GM23338 (cell line): ENCODE measurements at regions not wholly inside any gene's neighbourhood (a gene's known extent, or its start where the extent isn't known, plus 50 kb on each side); places are given as distances from the start of the nearest gene placed in this dataset.

ENCODE experiments used
- ATAC-seq: fragments of 200-7000 bp; cut with Tn5 transposase; 3 replicates; pipeline ENCODE4 v1.9.1; 2020
- DNase-seq: peaks from one replicate; pipeline ENCODE4 v3.0.0-alpha.2; 2015; ENCODE audit warnings: low spot score
- H2AFZ ChIP-seq: fragments of 200-600 bp; sonication (generic); 2 replicates; pipeline ENCODE4 v1.8.0; 2016; ENCODE audit warnings: antibody characterized with exemption, mild to moderate bottlenecking, moderate library complexity
- H3F3A ChIP-seq: fragments of 200-600 bp; sonication (generic); replicated peaks from 2 replicates; pipeline ENCODE4 v1.8.0; 2017; ENCODE audit warnings: antibody characterized with exemption, mixed run types, low read depth
- H3K27ac ChIP-seq: fragments of 200-600 bp; sonication (generic); 2 replicates; pipeline ENCODE4 v1.6.1; 2016; ENCODE audit warnings: low read depth
- H3K27me3 ChIP-seq: fragments of 200-600 bp; sonication (generic); 2 replicates; pipeline ENCODE4 v1.8.0; 2016; ENCODE audit warnings: mild to moderate bottlenecking, mixed run types, moderate library complexity; ENCODE audit not compliant: insufficient read depth
- H3K36me3 ChIP-seq: fragments of 200-600 bp; sonication (generic); 2 replicates; pipeline ENCODE4 v1.8.0; 2016; ENCODE audit warnings: mild to moderate bottlenecking; ENCODE audit not compliant: insufficient read depth
- H3K4me1 ChIP-seq: fragments of 200-600 bp; sonication (generic); 2 replicates; pipeline ENCODE4 v1.8.0; 2016; ENCODE audit warnings: mild to moderate bottlenecking, moderate library complexity; ENCODE audit not compliant: insufficient read depth
- H3K4me2 ChIP-seq: fragments of 200-600 bp; sonication (generic); 2 replicates; pipeline ENCODE4 v1.7.1; 2017; ENCODE audit warnings: mixed run types
- H3K4me3 ChIP-seq: fragments of 200-600 bp; sonication (generic); 2 replicates; pipeline ENCODE4 v1.6.1; 2016; ENCODE audit warnings: mixed run types
- H3K79me2 ChIP-seq: fragments of 200-600 bp; sonication (generic); replicated peaks from 2 replicates; pipeline ENCODE4 v1.8.0; 2017; ENCODE audit warnings: mild to moderate bottlenecking; ENCODE audit not compliant: insufficient read depth
- H3K9me2 ChIP-seq: fragments of 200-600 bp; sonication (generic); 2 replicates; pipeline ENCODE4 v1.8.0; 2017; ENCODE audit not compliant: insufficient read depth
- H4K20me1 ChIP-seq: fragments of 200-600 bp; sonication (generic); replicated peaks from 2 replicates; pipeline ENCODE4 v1.8.0; 2017; ENCODE audit warnings: mild to moderate bottlenecking; ENCODE audit not compliant: insufficient read depth
- H3K27ac Mint-ChIP-seq: 2 replicates; pipeline ENCODE4 v1.8.0; 2020; ENCODE audit warnings: inconsistent platforms, mild to moderate bottlenecking, moderate library complexity, mixed read lengths
- H3K27me3 Mint-ChIP-seq: 3 replicates; pipeline ENCODE4 v1.8.0; 2022; ENCODE audit warnings: low read depth, mild to moderate bottlenecking, moderate library complexity, mixed read lengths, inconsistent platforms; ENCODE audit not compliant: insufficient read depth, poor library complexity
- H3K36me3 Mint-ChIP-seq: 3 replicates; pipeline ENCODE4 v1.8.0; 2021; ENCODE audit warnings: low read depth, mild to moderate bottlenecking, inconsistent platforms, moderate library complexity, mixed read lengths
- H3K4me1 Mint-ChIP-seq: 3 replicates; pipeline ENCODE4 v1.8.0; 2020; ENCODE audit warnings: mild to moderate bottlenecking, inconsistent platforms, mixed read lengths
- H3K4me3 Mint-ChIP-seq: 3 replicates; pipeline ENCODE4 v1.8.0; 2021; ENCODE audit warnings: moderate library complexity, mild to moderate bottlenecking, inconsistent platforms, mixed read lengths
- H3K9me3 Mint-ChIP-seq: 3 replicates; pipeline ENCODE4 v1.8.0; 2020; ENCODE audit warnings: moderate library complexity, mild to moderate bottlenecking, inconsistent platforms, mixed read lengths
- CREB1 ChIP-seq: fragments of 250-450 bp; sonication (Bioruptor Pico); IDR thresholded peaks from 2 replicates; pipeline ENCODE4 v1.5.0; 2020; ENCODE audit warnings: low read depth, mild to moderate bottlenecking, moderate library complexity
- EZH2 ChIP-seq: fragments of 200-600 bp; sonication (generic); IDR thresholded peaks from one replicate; pipeline ENCODE4 v1.8.0; 2017; ENCODE audit warnings: antibody characterized with exemption, mild to moderate bottlenecking, low read depth; ENCODE audit not compliant: unreplicated experiment
- EZH2phosphoT487 ChIP-seq: fragments of 200-600 bp; sonication (generic); IDR thresholded peaks from one replicate; pipeline ENCODE4 v1.8.1; 2018; ENCODE audit warnings: antibody characterized with exemption; ENCODE audit not compliant: unreplicated experiment
- JUNB ChIP-seq: IDR thresholded peaks from one replicate; pipeline ENCODE4 v1.6.1; 2016; ENCODE audit warnings: antibody characterized with exemption; ENCODE audit not compliant: unreplicated experiment
- NANOG ChIP-seq: IDR thresholded peaks from 2 replicates; pipeline ENCODE4 v1.6.1; 2016; ENCODE audit warnings: antibody characterized with exemption, borderline replicate concordance
- POLR2AphosphoS5 ChIP-seq: IDR thresholded peaks from 2 replicates; pipeline ENCODE4 v1.6.1; 2016; ENCODE audit warnings: antibody characterized with exemption, low read depth
- STAT1 ChIP-seq: IDR thresholded peaks from one replicate; pipeline ENCODE4 v1.6.1; 2016; ENCODE audit warnings: antibody characterized with exemption; ENCODE audit not compliant: unreplicated experiment
- ZNF114 ChIP-seq: fragments of 250-450 bp; sonication (Bioruptor Pico); IDR thresholded peaks from 2 replicates; pipeline ENCODE4 v1.5.0; 2020; ENCODE audit warnings: mild to moderate bottlenecking, moderate library complexity
- ZNF331 ChIP-seq: fragments of 250-450 bp; sonication (Bioruptor Pico); IDR thresholded peaks from 2 replicates; pipeline ENCODE4 v1.5.0; 2020; ENCODE audit warnings: low read depth, mild to moderate bottlenecking, moderate library complexity
- TF ChIP-seq, protein P1 (sequence below): IDR thresholded peaks from 2 replicates; pipeline ENCODE4 v1.6.1; 2016; ENCODE audit warnings: antibody characterized with exemption
- TF ChIP-seq, protein P2 (sequence below), 2 experiments: fragments of 200-600 bp in 1 of 2; sonication (generic) in 1 of 2; conservative IDR thresholded peaks; 2 replicates each; pipeline versions ENCODE4 v1.5.1 to v1.6.1; 2016 to 2017; ENCODE audit warnings: antibody characterized with exemption in 2 of 2, low read depth in 2 of 2, mild to moderate bottlenecking in 2 of 2, moderate library complexity in 1 of 2
- TF ChIP-seq, protein P3 (sequence below): IDR thresholded peaks from one replicate; pipeline ENCODE4 v1.6.1; 2018; ENCODE audit warnings: antibody characterized with exemption; ENCODE audit not compliant: unreplicated experiment

DNA sequence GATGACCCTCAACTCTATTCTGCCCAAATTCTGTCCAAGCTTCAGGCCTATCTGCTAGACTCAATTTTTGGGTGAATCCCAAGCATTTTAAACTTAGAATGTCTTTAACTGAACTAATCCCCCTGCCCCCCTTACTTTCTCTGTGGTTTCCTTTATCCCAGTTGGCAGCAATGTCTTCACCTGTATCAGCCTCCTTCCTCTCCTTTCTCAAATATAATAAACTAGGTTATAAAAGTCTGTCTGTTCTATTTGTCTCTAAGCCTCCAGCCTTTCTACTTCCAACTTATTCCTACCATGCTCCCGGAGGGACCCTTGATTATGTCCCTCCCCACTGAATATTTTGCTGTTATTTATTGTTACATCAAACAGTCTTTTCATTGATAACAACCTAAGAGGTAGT is 375.5 kb upstream of the TRIB2 start (continued):
- TF ChIP-seq JUNB (no peak), EZH2phosphoT487 (no peak)

- DNase-seq (no peak), ATAC-seq (no peak)
- H3K27me3 Mint-ChIP-seq: peaks cover 2% of the 10 kb centered on the region
- H3K36me3 Mint-ChIP-seq: peaks cover 3% of the 10 kb centered on the region; the same call in 1 of the 3 replicates
- Histone ChIP-seq H3K4me1 (no peaks in the 10 kb centered on the region), H3F3A (no peaks in the 10 kb centered on the region), H2AFZ (no peak overlapping the region), H3K36me3 (no peaks in the 10 kb centered on the region), H3K27me3 (no peaks in the 10 kb centered on the region), H3K27ac (no peak overlapping the region), H3K79me2 (no peaks in the 10 kb centered on the region), H3K4me3 (no peak overlapping the region), H3K9me2 (0 out of 2 replicates have a peak, but pooled peaks cover 9% of the 10 kb centered on the region), H3K4me2 (peak overlapping the region; percentile 23; the same call in 1 of the 2 replicates), H4K20me1 (no peaks in the 10 kb centered on the region)
- peaks cover 4% of the 10 kb centered on the region; the same call in 2 of the 3 replicates for H3K4me1 Mint-ChIP-seq
- peaks cover 3% of the 10 kb centered on the region; the same call in 1 of the 3 replicates for H3K9me3 Mint-ChIP-seq
- TF ChIP-seq POLR2AphosphoS5 (no peak), NANOG (no peak), STAT1 (no peak), CREB1 (no peak), JUNB (no peak)
- TF ChIP-seq, protein P1, sequence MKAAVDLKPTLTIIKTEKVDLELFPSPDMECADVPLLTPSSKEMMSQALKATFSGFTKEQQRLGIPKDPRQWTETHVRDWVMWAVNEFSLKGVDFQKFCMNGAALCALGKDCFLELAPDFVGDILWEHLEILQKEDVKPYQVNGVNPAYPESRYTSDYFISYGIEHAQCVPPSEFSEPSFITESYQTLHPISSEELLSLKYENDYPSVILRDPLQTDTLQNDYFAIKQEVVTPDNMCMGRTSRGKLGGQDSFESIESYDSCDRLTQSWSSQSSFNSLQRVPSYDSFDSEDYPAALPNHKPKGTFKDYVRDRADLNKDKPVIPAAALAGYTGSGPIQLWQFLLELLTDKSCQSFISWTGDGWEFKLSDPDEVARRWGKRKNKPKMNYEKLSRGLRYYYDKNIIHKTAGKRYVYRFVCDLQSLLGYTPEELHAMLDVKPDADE: no peak
- TF ChIP-seq, protein P2, sequence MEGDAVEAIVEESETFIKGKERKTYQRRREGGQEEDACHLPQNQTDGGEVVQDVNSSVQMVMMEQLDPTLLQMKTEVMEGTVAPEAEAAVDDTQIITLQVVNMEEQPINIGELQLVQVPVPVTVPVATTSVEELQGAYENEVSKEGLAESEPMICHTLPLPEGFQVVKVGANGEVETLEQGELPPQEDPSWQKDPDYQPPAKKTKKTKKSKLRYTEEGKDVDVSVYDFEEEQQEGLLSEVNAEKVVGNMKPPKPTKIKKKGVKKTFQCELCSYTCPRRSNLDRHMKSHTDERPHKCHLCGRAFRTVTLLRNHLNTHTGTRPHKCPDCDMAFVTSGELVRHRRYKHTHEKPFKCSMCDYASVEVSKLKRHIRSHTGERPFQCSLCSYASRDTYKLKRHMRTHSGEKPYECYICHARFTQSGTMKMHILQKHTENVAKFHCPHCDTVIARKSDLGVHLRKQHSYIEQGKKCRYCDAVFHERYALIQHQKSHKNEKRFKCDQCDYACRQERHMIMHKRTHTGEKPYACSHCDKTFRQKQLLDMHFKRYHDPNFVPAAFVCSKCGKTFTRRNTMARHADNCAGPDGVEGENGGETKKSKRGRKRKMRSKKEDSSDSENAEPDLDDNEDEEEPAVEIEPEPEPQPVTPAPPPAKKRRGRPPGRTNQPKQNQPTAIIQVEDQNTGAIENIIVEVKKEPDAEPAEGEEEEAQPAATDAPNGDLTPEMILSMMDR (conservative IDR thresholded peaks at IDR 0.05; ENCODE audit: low read depth in 2 of 2): no peak
- no peak overlapping the region for H3K27ac Mint-ChIP-seq
- no peak overlapping the region for H3K4me3 Mint-ChIP-seq
Observed at GRCh38 chr2:12341920-12342319, 374.8 kb upstream of the TRIB2 start.

DNA sequence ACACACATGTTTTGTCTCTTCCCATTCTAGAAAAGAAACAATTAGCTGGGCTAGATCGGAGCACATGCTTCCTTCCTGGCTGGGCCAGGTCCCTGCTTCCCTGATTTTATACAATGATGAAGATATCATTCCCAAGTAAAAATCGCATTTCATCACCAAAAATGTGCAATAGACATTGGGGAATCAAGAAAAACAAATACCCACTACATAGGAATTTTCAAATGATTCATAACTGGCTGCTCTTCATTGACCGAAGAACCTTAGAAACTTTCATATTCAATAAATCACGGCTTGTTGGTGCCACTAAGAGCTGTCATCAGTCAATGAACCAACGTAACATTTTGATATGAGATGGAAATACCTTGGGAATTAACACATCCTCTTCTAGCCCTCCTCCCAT is 373.6 kb upstream of the TRIB2 start:
- Histone ChIP-seq H3K9me2 (0 out of 2 replicates have a peak, but pooled peaks cover 5% of the 10 kb centered on the region), H3K4me2 (no peak overlapping the region), H3K4me3 (no peak overlapping the region), H3K4me1 (no peaks in the 10 kb centered on the region), H3K79me2 (no peaks in the 10 kb centered on the region), H3K36me3 (no peaks in the 10 kb centered on the region), H3K27me3 (no peaks in the 10 kb centered on the region), H2AFZ (no peak overlapping the region), H3F3A (no peaks in the 10 kb centered on the region), H3K27ac (no peak overlapping the region), H4K20me1 (no peaks in the 10 kb centered on the region)
- TF ChIP-seq JUNB: no peak
- TF ChIP-seq CREB1: no peak
- TF ChIP-seq ZNF114 (CRISPR knock-in tag): no peak
- TF ChIP-seq EZH2: no peak
- TF ChIP-seq, protein P3, sequence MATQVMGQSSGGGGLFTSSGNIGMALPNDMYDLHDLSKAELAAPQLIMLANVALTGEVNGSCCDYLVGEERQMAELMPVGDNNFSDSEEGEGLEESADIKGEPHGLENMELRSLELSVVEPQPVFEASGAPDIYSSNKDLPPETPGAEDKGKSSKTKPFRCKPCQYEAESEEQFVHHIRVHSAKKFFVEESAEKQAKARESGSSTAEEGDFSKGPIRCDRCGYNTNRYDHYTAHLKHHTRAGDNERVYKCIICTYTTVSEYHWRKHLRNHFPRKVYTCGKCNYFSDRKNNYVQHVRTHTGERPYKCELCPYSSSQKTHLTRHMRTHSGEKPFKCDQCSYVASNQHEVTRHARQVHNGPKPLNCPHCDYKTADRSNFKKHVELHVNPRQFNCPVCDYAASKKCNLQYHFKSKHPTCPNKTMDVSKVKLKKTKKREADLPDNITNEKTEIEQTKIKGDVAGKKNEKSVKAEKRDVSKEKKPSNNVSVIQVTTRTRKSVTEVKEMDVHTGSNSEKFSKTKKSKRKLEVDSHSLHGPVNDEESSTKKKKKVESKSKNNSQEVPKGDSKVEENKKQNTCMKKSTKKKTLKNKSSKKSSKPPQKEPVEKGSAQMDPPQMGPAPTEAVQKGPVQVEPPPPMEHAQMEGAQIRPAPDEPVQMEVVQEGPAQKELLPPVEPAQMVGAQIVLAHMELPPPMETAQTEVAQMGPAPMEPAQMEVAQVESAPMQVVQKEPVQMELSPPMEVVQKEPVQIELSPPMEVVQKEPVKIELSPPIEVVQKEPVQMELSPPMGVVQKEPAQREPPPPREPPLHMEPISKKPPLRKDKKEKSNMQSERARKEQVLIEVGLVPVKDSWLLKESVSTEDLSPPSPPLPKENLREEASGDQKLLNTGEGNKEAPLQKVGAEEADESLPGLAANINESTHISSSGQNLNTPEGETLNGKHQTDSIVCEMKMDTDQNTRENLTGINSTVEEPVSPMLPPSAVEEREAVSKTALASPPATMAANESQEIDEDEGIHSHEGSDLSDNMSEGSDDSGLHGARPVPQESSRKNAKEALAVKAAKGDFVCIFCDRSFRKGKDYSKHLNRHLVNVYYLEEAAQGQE: no peak
- no peak for TF ChIP-seq POLR2AphosphoS5
- TF ChIP-seq, protein P1: no peak
- no peak for TF ChIP-seq EZH2phosphoT487
- no peak for TF ChIP-seq ZNF331 (CRISPR knock-in tag)
- DNase-seq: no peak
- Mint-ChIP-seq H3K27me3 (peaks cover 1% of the 10 kb centered on the region), H3K27ac (no peak overlapping the region), H3K4me3 (no peak overlapping the region), H3K9me3 (peaks cover 3% of the 10 kb centered on the region; the same call in 1 of the 3 replicates), H3K4me1 (peaks cover 4% of the 10 kb centered on the region; the same call in 2 of the 3 replicates), H3K36me3 (peaks cover 3% of the 10 kb centered on the region; the same call in 1 of the 3 replicates)
- no peak for ATAC-seq
